ENCODE measurements at regions not wholly inside any gene's neighbourhood (a gene's known extent, or its start where the extent isn't known, plus 50 kb on each side); places are given as distances from the start of the nearest gene placed in this dataset.

- TF ChIP-seq BCLAF1 (IDR thresholded peaks at IDR 0.05) = no peak
- no peak for TF ChIP-seq IKZF1 (conservative IDR thresholded peaks at IDR 0.05)
- TF ChIP-seq ZNF592 (IDR thresholded peaks at IDR 0.05) = no peak
- no peak for TF ChIP-seq STAT1 (conservative IDR thresholded peaks at IDR 0.05)
- TF ChIP-seq MYB (IDR thresholded peaks at IDR 0.05; ENCODE audit: borderline replicate concordance, low read depth, low read length) = no peak
- no peak for TF ChIP-seq ATF3 (IDR thresholded peaks at IDR 0.05; ENCODE audit: borderline replicate concordance, extremely low read depth, low read depth, low read length)
- TF ChIP-seq POLR2AphosphoS2 (IDR thresholded peaks at IDR 0.05; ENCODE audit: low read depth, low read length) = no peak
- TF ChIP-seq RBBP5 (conservative IDR thresholded peaks at IDR 0.05) = no peak
- TF ChIP-seq ZBTB40 (IDR thresholded peaks at IDR 0.05; ENCODE audit: borderline replicate concordance) = no peak
- no peak for TF ChIP-seq PML (IDR thresholded peaks at IDR 0.05; ENCODE audit: low read length)
- no peak for TF ChIP-seq NR2F1 (conservative IDR thresholded peaks at IDR 0.05)
- TF ChIP-seq MLLT1 (IDR thresholded peaks at IDR 0.05) = no peak
Measured at GRCh38 chr2:187150670-187151069, 297.4 kb downstream of the CALCRL start (continued).

Measured in GM12878 (cell line).